GM12878 (cell line): ENCODE measurements at regions not wholly inside any gene's neighbourhood (a gene's known extent, or its start where the extent isn't known, plus 50 kb on each side); places are given as distances from the start of the nearest gene placed in this dataset.

Experiments used
- ATAC-seq: fragments of 200-7000 bp; cut with Tn5 transposase; 3 replicates; pipeline ENCODE4 v1.9.1; 2020; ENCODE audit warnings: mild to moderate bottlenecking, moderate library complexity
- BruUV-seq: library from RNA; stranded (reverse); fragments of 400-500 nt; replicated peaks from 2 replicates; lab custom pipeline; 2021; lab: Mats Ljungman, UMichigan
- CTCF ChIA-PET: fragments of 300-600 bp; sonication (Branson Sonifier 250); formaldehyde crosslinking; extraction: SDS; loops from one replicate; lab custom pipeline; 2021; ENCODE audit warnings: inconsistent platforms; lab: Yijun Ruan, JAX
- POLR2A ChIA-PET: fragments of 350-600 bp; formaldehyde crosslinking; extraction: SDS; loops from one replicate; lab custom pipeline; 2021; ENCODE audit warnings: inconsistent platforms; lab: Charles Lee
- RAD21 ChIA-PET: fragments of 300-600 bp; sonication (Branson Sonifier 250); formaldehyde crosslinking; loops from one replicate; lab custom pipeline; 2023; ENCODE audit warnings: antibody characterized with exemption; ENCODE audit not compliant: unreplicated experiment; lab: Charles Lee
- SMC1A ChIA-PET: fragments of 300-600 bp; sonication (Branson Sonifier 250); formaldehyde crosslinking; loops from one replicate; lab custom pipeline; 2023; ENCODE audit not compliant: unreplicated experiment, uncharacterized antibody; lab: Charles Lee
- DNase-seq: peaks from one replicate; pipeline ENCODE4 v3.0.0-alpha.2; 2011; ENCODE audit warnings: low read depth, low spot score
- FAIRE-seq: peaks from 3 replicates; lab custom pipeline; 2011; peaks lifted over from hg19 to GRCh38; lab: Jason Lieb, UNC
- H2AFZ ChIP-seq: 2 replicates; pipeline ENCODE4 v1.6.0; 2011; ENCODE audit warnings: low read depth, low read length, control low read depth; ENCODE audit not compliant: control insufficient read depth
- H3K27ac ChIP-seq: 2 replicates; pipeline ENCODE4 v1.5.1; 2011; ENCODE audit warnings: control low read depth; ENCODE audit not compliant: control insufficient read depth, insufficient read depth
- H3K27me3 ChIP-seq, 2 experiments: replicated peaks in 1 of 2; 2 replicates each; pipeline versions ENCODE4 v1.6.0 to v1.6.1; 2011; ENCODE audit warnings: low read length in 1 of 2; ENCODE audit not compliant: control insufficient read depth in 2 of 2, insufficient read depth in 2 of 2
- H3K36me3 ChIP-seq, 2 experiments: 2 replicates each; pipeline ENCODE4 v1.5.1; 2011; ENCODE audit warnings: low read length in 1 of 2; ENCODE audit not compliant: control insufficient read depth in 2 of 2, insufficient read depth in 2 of 2
- H3K4me1 ChIP-seq: 2 replicates; pipeline ENCODE4 v1.6.1; 2011; ENCODE audit warnings: mild to moderate bottlenecking, low read length, moderate library complexity, mixed read lengths; ENCODE audit not compliant: control insufficient read depth, insufficient read depth
- H3K4me2 ChIP-seq: 2 replicates; pipeline ENCODE4 v1.6.0; 2011; ENCODE audit warnings: control low read depth; ENCODE audit not compliant: control insufficient read depth, insufficient read depth
- H3K4me3 ChIP-seq: fragments of 200-600 bp; sonication (generic); 2 replicates; pipeline ENCODE4 v1.5.1; 2016
- H3K79me2 ChIP-seq: 2 replicates; pipeline ENCODE4 v1.6.0; 2011; ENCODE audit warnings: low read length; ENCODE audit not compliant: control insufficient read depth, insufficient read depth
- H3K9ac ChIP-seq: 2 replicates; pipeline ENCODE4 v1.8.0; 2011; ENCODE audit warnings: low read length, control low read depth, mixed read lengths; ENCODE audit not compliant: control insufficient read depth, insufficient read depth
- H3K9me3 ChIP-seq: replicated peaks from 3 replicates; pipeline ENCODE4 v1.5.1; 2011; ENCODE audit warnings: mild to moderate bottlenecking, low read length; ENCODE audit not compliant: control insufficient read depth, insufficient read depth
- H4K20me1 ChIP-seq: 2 replicates; pipeline ENCODE4 v1.6.0; 2011; ENCODE audit not compliant: control insufficient read depth, insufficient read depth
- BACH1 ChIP-seq: fragments of 450-650 bp; IDR thresholded peaks from 2 replicates; pipeline ENCODE4 v1.6.1; 2017; ENCODE audit warnings: mild to moderate bottlenecking, borderline replicate concordance
- DPF2 ChIP-seq: fragments of 450-650 bp; IDR thresholded peaks from 2 replicates; pipeline ENCODE4 v1.6.1; 2017; ENCODE audit warnings: mild to moderate bottlenecking
- IKZF1 ChIP-seq: fragments of 450-650 bp; conservative IDR thresholded peaks from 2 replicates; pipeline ENCODE4 v1.6.1; 2017; ENCODE audit warnings: antibody characterized with exemption, mild to moderate bottlenecking
- KAT2A ChIP-seq: conservative IDR thresholded peaks from 2 replicates; pipeline ENCODE4 v1.6.1; 2011; ENCODE audit warnings: low read depth, low read length; ENCODE audit not compliant: control insufficient read depth
- LARP7 ChIP-seq: fragments of 450-650 bp; IDR thresholded peaks from 2 replicates; pipeline ENCODE4 v1.6.1; 2017; ENCODE audit warnings: mild to moderate bottlenecking
- NR2C2 ChIP-seq: IDR thresholded peaks from 2 replicates; pipeline ENCODE4 v1.6.1; 2011; ENCODE audit warnings: borderline replicate concordance, low read depth; ENCODE audit not compliant: control insufficient read depth, insufficient read length
- POLR2A ChIP-seq: IDR thresholded peaks from 2 replicates; pipeline ENCODE4 v1.6.1; 2011; ENCODE audit warnings: low read depth, mild to moderate bottlenecking, low read length
- ZNF592 ChIP-seq: fragments of 450-650 bp; IDR thresholded peaks from 2 replicates; pipeline ENCODE4 v1.6.1; 2017; ENCODE audit warnings: mild to moderate bottlenecking, moderate library complexity
- WGBS: methylation state at CpG from one replicate; pipeline ENCODE4 v1.1.6; 2016; ENCODE audit warnings: low lambda C conversion rate; ENCODE audit not compliant: insufficient replicate concordance, insufficient coverage; ENCODE audit errors: missing lambda C conversion rate; 5-methylcytosine and 5-hydroxymethylcytosine counted together
- in situ Hi-C: fragments of 300-500 bp; cut with MboI; formaldehyde crosslinking; loops from 9 replicates; pipeline ENCODE4 v1.14.3; 2018; ENCODE audit warnings: mixed read lengths
- intact Hi-C: fragments of 100-400 bp; cut with micrococcal nuclease; formaldehyde crosslinking; loops from one replicate; pipeline ENCODE4 v1.14.2; 2022; ENCODE audit not compliant: unreplicated experiment
- TF ChIP-seq, protein P1 (sequence below), 3 experiments: IDR thresholded peaks in 2 of 3; conservative IDR thresholded peaks in 1 of 3; 2 replicates each; pipeline ENCODE4 v1.5.1; 2011; ENCODE audit warnings: low read depth in 3 of 3, low read length in 3 of 3, mild to moderate bottlenecking in 3 of 3, control low read depth in 2 of 3, moderate library complexity in 2 of 3, inconsistent platforms in 1 of 3, mixed read lengths in 1 of 3; ENCODE audit not compliant: control insufficient read depth in 2 of 3, insufficient read depth in 1 of 3; ENCODE audit errors: extremely low read depth in 1 of 3

GRCh38 chr6:47132724-47133123, 90.6 kb upstream of the ADGRF1 start:
- no peaks in the 10 kb centered on the region for H3K36me3 ChIP-seq
- CTCF ChIA-PET: no interaction called here
- no peak overlapping the region for H3K9ac ChIP-seq
- H2AFZ ChIP-seq: no peak overlapping the region
- ATAC-seq: no peak
- no peak for FAIRE-seq
- BruUV-seq: no TSS peak
- DNase-seq: no peak
- H3K4me1 ChIP-seq: no peaks in the 10 kb centered on the region
- 47% methylated on average over 1 of the region's 1 CpG for WGBS
- no peaks in the 10 kb centered on the region for H4K20me1 ChIP-seq
- intact Hi-C loops (no loop called here), in situ Hi-C loops (no loop called here)
- no peaks in the 10 kb centered on the region for H3K9me3 ChIP-seq
- POLR2A ChIA-PET: no interaction called here
- no peaks in the 10 kb centered on the region for H3K79me2 ChIP-seq
- no peaks in the 10 kb centered on the region; a peak in 1 of 4 replicates for H3K27me3 ChIP-seq
- no peak overlapping the region for H3K27ac ChIP-seq
- RAD21 ChIA-PET: no interaction called here
- SMC1A ChIA-PET: no interaction called here
- no peak overlapping the region for H3K4me3 ChIP-seq
- no peak for TF ChIP-seq LARP7
- no peak for TF ChIP-seq ZNF592
- no peak for TF ChIP-seq KAT2A
- no peak for TF ChIP-seq BACH1
- H3K4me2 ChIP-seq: no peak overlapping the region

- Histone ChIP-seq H3K4me1 (no peaks in the 10 kb centered on the region), H3K36me3 (no peaks in the 10 kb centered on the region), H3K4me2 (no peak overlapping the region), H3K79me2 (no peaks in the 10 kb centered on the region), H3K9ac (no peak overlapping the region), H3K4me3 (no peak overlapping the region), H3K9me3 (no peaks in the 10 kb centered on the region), H2AFZ (no peak overlapping the region), H4K20me1 (no peaks in the 10 kb centered on the region), H3K27ac (no peak overlapping the region), H3K27me3 (no peaks in the 10 kb centered on the region; a peak in 1 of 4 replicates)
- ChIA-PET SMC1A (no interaction called here), POLR2A (no interaction called here), RAD21 (no interaction called here), CTCF (no interaction called here)
- in situ Hi-C loops: no loop called here
- FAIRE-seq: no peak
- 3% methylated on average over 2 of the region's 2 CpGs for WGBS
- no peak for TF ChIP-seq NR2C2
- TF ChIP-seq, protein P1, sequence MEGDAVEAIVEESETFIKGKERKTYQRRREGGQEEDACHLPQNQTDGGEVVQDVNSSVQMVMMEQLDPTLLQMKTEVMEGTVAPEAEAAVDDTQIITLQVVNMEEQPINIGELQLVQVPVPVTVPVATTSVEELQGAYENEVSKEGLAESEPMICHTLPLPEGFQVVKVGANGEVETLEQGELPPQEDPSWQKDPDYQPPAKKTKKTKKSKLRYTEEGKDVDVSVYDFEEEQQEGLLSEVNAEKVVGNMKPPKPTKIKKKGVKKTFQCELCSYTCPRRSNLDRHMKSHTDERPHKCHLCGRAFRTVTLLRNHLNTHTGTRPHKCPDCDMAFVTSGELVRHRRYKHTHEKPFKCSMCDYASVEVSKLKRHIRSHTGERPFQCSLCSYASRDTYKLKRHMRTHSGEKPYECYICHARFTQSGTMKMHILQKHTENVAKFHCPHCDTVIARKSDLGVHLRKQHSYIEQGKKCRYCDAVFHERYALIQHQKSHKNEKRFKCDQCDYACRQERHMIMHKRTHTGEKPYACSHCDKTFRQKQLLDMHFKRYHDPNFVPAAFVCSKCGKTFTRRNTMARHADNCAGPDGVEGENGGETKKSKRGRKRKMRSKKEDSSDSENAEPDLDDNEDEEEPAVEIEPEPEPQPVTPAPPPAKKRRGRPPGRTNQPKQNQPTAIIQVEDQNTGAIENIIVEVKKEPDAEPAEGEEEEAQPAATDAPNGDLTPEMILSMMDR (IDR thresholded peaks at IDR 0.05 in 2 of 3, conservative IDR thresholded peaks at IDR 0.05 in 1 of 3; ENCODE audit: control insufficient read depth in 2 of 3, extremely low read depth in 1 of 3, insufficient read depth in 1 of 3, low read depth in 3 of 3, low read length in 3 of 3): no peak
- no peak for TF ChIP-seq IKZF1
- no peak for TF ChIP-seq POLR2A
- no peak for TF ChIP-seq DPF2
- intact Hi-C loops: no loop called here
- no TSS peak for BruUV-seq
- no peak for DNase-seq
- no peak for ATAC-seq
Observed at GRCh38 chr6:47131773-47132172, 89.6 kb upstream of the ADGRF1 start.
